ENCODE measurements at regions not wholly inside any gene's neighbourhood (a gene's known extent, or its start where the extent isn't known, plus 50 kb on each side); places are given as distances from the start of the nearest gene placed in this dataset.

GRCh38 chr13:84080748-84081530 lies 198.7 kb upstream of the SLITRK1 start:
- Mint-ChIP-seq H3K27me3 (no peaks in the 10 kb centered on the region), H3K4me3 (no peak overlapping the region), H3K4me1 (ENCODE audit: low read depth in 2 of 2) (no peaks in the 10 kb centered on the region), H3K9me3 (no peaks in the 10 kb centered on the region), H3K27ac (no peak overlapping the region), H3K36me3 (no peaks in the 10 kb centered on the region)
- DNase-seq (ENCODE audit: low spot score) (no peak), ATAC-seq (no peak)

- Mint-ChIP-seq H3K27me3 (no peaks in the 10 kb centered on the region), H3K4me3 (no peak overlapping the region), H3K4me1 (ENCODE audit: low read depth in 2 of 2) (no peaks in the 10 kb centered on the region), H3K9me3 (no peaks in the 10 kb centered on the region), H3K36me3 (no peaks in the 10 kb centered on the region), H3K27ac (no peak overlapping the region)
- no peak for DNase-seq (ENCODE audit: low spot score)
- no peak for ATAC-seq
These were observed 195.0 kb upstream of the SLITRK1 start for GRCh38 chr13:84077271-84077670.

- Mint-ChIP-seq H3K27ac (no peak overlapping the region), H3K36me3 (no peaks in the 10 kb centered on the region), H3K27me3 (no peaks in the 10 kb centered on the region), H3K4me3 (no peak overlapping the region), H3K4me1 (ENCODE audit: low read depth in 2 of 2) (no peaks in the 10 kb centered on the region), H3K9me3 (no peaks in the 10 kb centered on the region)
- DNase-seq (ENCODE audit: low spot score) (no peak), ATAC-seq (no peak)
These were observed 194.0 kb upstream of the SLITRK1 start for GRCh38 chr13:84076280-84076679.

GRCh38 chr13:84050536-84050935 lies 168.3 kb upstream of the SLITRK1 start:
- DNase-seq (ENCODE audit: low spot score), result no peak
- Mint-ChIP-seq H3K9me3 (no peaks in the 10 kb centered on the region), H3K27me3 (peaks cover 0 to 8% of the 10 kb centered on the region in 2 donors), H3K4me1 (ENCODE audit: low read depth in 2 of 2) (no peaks in the 10 kb centered on the region), H3K4me3 (no peak overlapping the region), H3K36me3 (peaks cover 6% of the 10 kb centered on the region), H3K27ac (no peak overlapping the region)
- ATAC-seq, result no peak

- H3K27ac Mint-ChIP-seq, result no peak overlapping the region
- no peak overlapping the region for H3K4me3 Mint-ChIP-seq
- DNase-seq (ENCODE audit: low spot score) (no peak), ATAC-seq (no peak)
- H3K9me3 Mint-ChIP-seq, result no peaks in the 10 kb centered on the region
- peaks cover 6% of the 10 kb centered on the region for H3K36me3 Mint-ChIP-seq
- H3K4me1 Mint-ChIP-seq (ENCODE audit: low read depth in 2 of 2), result no peaks in the 10 kb centered on the region
- peaks cover 0 to 8% of the 10 kb centered on the region in 2 donors for H3K27me3 Mint-ChIP-seq
These were observed 167.4 kb upstream of the SLITRK1 start for GRCh38 chr13:84049443-84050219.

- Mint-ChIP-seq H3K9me3 (no peaks in the 10 kb centered on the region), H3K27me3 (peaks cover 0 to 8% of the 10 kb centered on the region in 2 donors), H3K4me3 (no peak overlapping the region), H3K4me1 (ENCODE audit: low read depth in 2 of 2) (no peaks in the 10 kb centered on the region), H3K36me3 (peaks cover 6% of the 10 kb centered on the region), H3K27ac (no peak overlapping the region)
- DNase-seq (ENCODE audit: low spot score) (no peak), ATAC-seq (no peak)
These were observed 162.5 kb upstream of the SLITRK1 start for GRCh38 chr13:84044805-84045204.

- H3K27ac Mint-ChIP-seq, result peak overlapping the region in 1 of 2 donors; percentile 6
- H3K4me3 Mint-ChIP-seq, result no peak overlapping the region
- ATAC-seq, result no peak
- no peaks in the 10 kb centered on the region for H3K27me3 Mint-ChIP-seq
- H3K36me3 Mint-ChIP-seq, result no peaks in the 10 kb centered on the region
- no peak for DNase-seq (ENCODE audit: low spot score)
- H3K4me1 Mint-ChIP-seq (ENCODE audit: low read depth in 2 of 2), result peaks cover 6% of the 10 kb centered on the region in 2 donors
- no peaks in the 10 kb centered on the region for H3K9me3 Mint-ChIP-seq
These were observed 155.7 kb upstream of the SLITRK1 start for GRCh38 chr13:84038001-84038400.

- ATAC-seq (no peak), DNase-seq (ENCODE audit: low spot score) (no peak)
- Mint-ChIP-seq H3K4me1 (ENCODE audit: low read depth in 2 of 2) (no peaks in the 10 kb centered on the region), H3K9me3 (no peaks in the 10 kb centered on the region), H3K36me3 (no peaks in the 10 kb centered on the region), H3K4me3 (no peak overlapping the region), H3K27ac (no peak overlapping the region), H3K27me3 (no peaks in the 10 kb centered on the region)
These were observed 149.8 kb upstream of the SLITRK1 start for GRCh38 chr13:84032116-84032515.

- H3K4me1 Mint-ChIP-seq (ENCODE audit: low read depth in 2 of 2), result no peaks in the 10 kb centered on the region
- no peak for DNase-seq (ENCODE audit: low spot score)
- no peaks in the 10 kb centered on the region for H3K9me3 Mint-ChIP-seq
- H3K27me3 Mint-ChIP-seq, result no peaks in the 10 kb centered on the region
- H3K36me3 Mint-ChIP-seq, result no peaks in the 10 kb centered on the region
- ATAC-seq, result no peak
- H3K27ac Mint-ChIP-seq, result no peak overlapping the region
- no peak overlapping the region for H3K4me3 Mint-ChIP-seq
These were observed 148.8 kb upstream of the SLITRK1 start for GRCh38 chr13:84031120-84031519.

- Mint-ChIP-seq H3K4me1 (ENCODE audit: low read depth in 2 of 2) (peaks cover 0 to 2% of the 10 kb centered on the region in 2 donors), H3K27ac (no peak overlapping the region), H3K4me3 (no peak overlapping the region), H3K9me3 (no peaks in the 10 kb centered on the region), H3K27me3 (no peaks in the 10 kb centered on the region), H3K36me3 (no peaks in the 10 kb centered on the region)
- no peak for DNase-seq (ENCODE audit: low spot score)
- no peak for ATAC-seq
These were observed 147.1 kb upstream of the SLITRK1 start for GRCh38 chr13:84029396-84029795.

GRCh38 chr13:84025824-84026223 lies 143.6 kb upstream of the SLITRK1 start:
- Mint-ChIP-seq H3K36me3 (no peaks in the 10 kb centered on the region), H3K4me3 (no peak overlapping the region), H3K4me1 (ENCODE audit: low read depth in 2 of 2) (peaks cover 0 to 2% of the 10 kb centered on the region in 2 donors), H3K27ac (no peak overlapping the region), H3K27me3 (no peaks in the 10 kb centered on the region), H3K9me3 (no peaks in the 10 kb centered on the region)
- ATAC-seq (no peak), DNase-seq (ENCODE audit: low spot score) (no peak)

- Mint-ChIP-seq H3K27ac (no peak overlapping the region), H3K4me1 (ENCODE audit: low read depth in 2 of 2) (no peaks in the 10 kb centered on the region), H3K27me3 (peaks cover 0 to 7% of the 10 kb centered on the region in 2 donors), H3K9me3 (no peaks in the 10 kb centered on the region), H3K4me3 (no peak overlapping the region), H3K36me3 (no peaks in the 10 kb centered on the region)
- ATAC-seq (no peak), DNase-seq (ENCODE audit: low spot score) (no peak)
These were observed 114.1 kb upstream of the SLITRK1 start for GRCh38 chr13:83996415-83996814.

- no peak overlapping the region for H3K4me3 Mint-ChIP-seq
- no peak for DNase-seq (ENCODE audit: low spot score)
- no peaks in the 10 kb centered on the region for H3K4me1 Mint-ChIP-seq (ENCODE audit: low read depth in 2 of 2)
- no peak overlapping the region for H3K27ac Mint-ChIP-seq
- no peaks in the 10 kb centered on the region for H3K9me3 Mint-ChIP-seq
- ATAC-seq, result no peak
- H3K36me3 Mint-ChIP-seq, result no peaks in the 10 kb centered on the region
- H3K27me3 Mint-ChIP-seq, result peaks cover 0 to 7% of the 10 kb centered on the region in 2 donors
These were observed 113.7 kb upstream of the SLITRK1 start for GRCh38 chr13:83995930-83996329.

GRCh38 chr13:83992566-83993358 lies 110.5 kb upstream of the SLITRK1 start:
- H3K4me1 Mint-ChIP-seq (ENCODE audit: low read depth in 2 of 2), result no peaks in the 10 kb centered on the region
- DNase-seq (ENCODE audit: low spot score), result no peak
- no peaks in the 10 kb centered on the region for H3K9me3 Mint-ChIP-seq
- H3K27ac Mint-ChIP-seq, result no peak overlapping the region
- no peak for ATAC-seq
- H3K27me3 Mint-ChIP-seq, result peaks cover 0 to 7% of the 10 kb centered on the region in 2 donors
- no peaks in the 10 kb centered on the region for H3K36me3 Mint-ChIP-seq
- H3K4me3 Mint-ChIP-seq, result no peak overlapping the region
